Muscle of leg (tissue), 3 donors: ENCODE measurements at regions not wholly inside any gene's neighbourhood (a gene's known extent, or its start where the extent isn't known, plus 50 kb on each side); places are given as distances from the start of the nearest gene placed in this dataset.
A peak's percentile ranks its signal among the peaks of the same experiment; 100 is the strongest.
"Not testable (repeated sequence)": the region's sequence is repeated elsewhere in the genome, so short reads cannot be mapped to it uniquely, and the experiment has no call there.

ENCODE experiments used
- DNase-seq: peaks from one replicate; pipeline ENCODE4 v3.0.0; 2013
- H3K27ac ChIP-seq: one replicate; pipeline ENCODE4 v1.5.1; 2013; ENCODE audit warnings: mild to moderate bottlenecking, low read length, control low read depth
- H3K27me3 ChIP-seq: one replicate; pipeline ENCODE4 v1.6.1; 2013; ENCODE audit warnings: low read length; ENCODE audit not compliant: control insufficient read depth, insufficient read depth
- H3K36me3 ChIP-seq: one replicate; pipeline ENCODE4 v1.6.1; 2013; ENCODE audit warnings: low read length; ENCODE audit not compliant: control insufficient read depth, insufficient read depth
- H3K4me1 ChIP-seq: one replicate; pipeline ENCODE4 v1.6.1; 2013; ENCODE audit warnings: low read length; ENCODE audit not compliant: control insufficient read depth, insufficient read depth
- H3K4me3 ChIP-seq: one replicate; pipeline ENCODE4 v1.5.1; 2013; ENCODE audit warnings: low read length, control low read depth
- H3K9me3 ChIP-seq: replicated peaks from 2 replicates; pipeline ENCODE4 v1.6.1; 2013; ENCODE audit warnings: low read depth, low read length; ENCODE audit not compliant: control insufficient read depth
- WGBS: methylation state at CpG from one replicate; pipeline ENCODE4 v1.1.5; 2013; ENCODE audit warnings: missing lambda C conversion rate; ENCODE audit not compliant: insufficient coverage; 5-methylcytosine and 5-hydroxymethylcytosine counted together

GRCh38 chr1:206311611-206312273, 108.4 kb downstream of the SRGAP2 start:
- H3K36me3 ChIP-seq, H3K27ac ChIP-seq, H3K27me3 ChIP-seq, H3K4me3 ChIP-seq, H3K4me1 ChIP-seq, H3K9me3 ChIP-seq: not testable (repeated sequence)
- peak; percentile 80 for DNase-seq
- no CpG with 5 or more reads among the region's 7 CpGs for WGBS

- H3K4me3 ChIP-seq, H3K36me3 ChIP-seq, H3K27me3 ChIP-seq, DNase-seq, H3K4me1 ChIP-seq, H3K9me3 ChIP-seq, H3K27ac ChIP-seq: not testable (repeated sequence)
- WGBS, result no CpG with 5 or more reads among the region's 6 CpGs
These were observed 108.9 kb downstream of the SRGAP2 start for GRCh38 chr1:206312274-206312665.

DNA sequence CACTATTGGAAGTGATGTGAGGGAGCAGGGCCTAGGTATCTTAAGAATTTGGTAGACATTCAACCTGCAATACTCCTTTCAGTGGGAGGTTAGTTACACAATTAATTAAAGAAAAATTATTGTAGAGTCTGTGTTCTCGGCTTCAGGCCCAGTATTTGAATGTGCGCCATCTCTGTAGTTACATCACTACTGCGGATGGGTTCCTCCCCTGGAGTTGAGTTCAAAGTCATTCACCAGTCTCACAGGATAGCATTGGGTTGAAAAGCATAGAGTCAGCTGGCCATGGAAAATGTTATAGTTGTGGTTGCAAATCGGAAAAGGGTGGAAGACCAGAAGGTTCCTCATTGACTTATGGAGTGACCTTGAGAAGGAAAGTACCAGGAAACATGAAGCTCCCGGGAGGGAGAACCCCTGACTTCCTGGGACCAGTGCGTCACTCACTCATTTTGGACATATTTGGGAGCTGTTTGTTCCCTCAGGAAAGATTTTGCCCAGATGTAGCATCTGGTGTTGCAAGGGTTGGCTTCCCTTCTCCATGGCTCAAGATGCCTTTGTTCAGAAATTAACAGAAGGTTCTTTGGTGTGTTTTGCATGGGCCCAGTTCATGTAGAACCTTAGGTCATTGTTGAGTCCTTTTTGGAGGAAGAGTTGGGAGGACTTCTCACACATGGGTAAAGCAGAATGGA, 111.8 kb downstream of the SRGAP2 start:
- no CpG with 5 or more reads among the region's 6 CpGs for WGBS
- not testable (repeated sequence) for H3K4me3 ChIP-seq, DNase-seq, H3K4me1 ChIP-seq, H3K9me3 ChIP-seq, H3K27me3 ChIP-seq, H3K36me3 ChIP-seq, H3K27ac ChIP-seq

- not testable (repeated sequence) for H3K27ac ChIP-seq, H3K4me3 ChIP-seq, H3K36me3 ChIP-seq, H3K4me1 ChIP-seq, DNase-seq, H3K27me3 ChIP-seq, H3K9me3 ChIP-seq
- no CpG with 5 or more reads among the region's 4 CpGs for WGBS
These were observed 113.6 kb downstream of the SRGAP2 start for GRCh38 chr1:206316901-206317300.

DNA sequence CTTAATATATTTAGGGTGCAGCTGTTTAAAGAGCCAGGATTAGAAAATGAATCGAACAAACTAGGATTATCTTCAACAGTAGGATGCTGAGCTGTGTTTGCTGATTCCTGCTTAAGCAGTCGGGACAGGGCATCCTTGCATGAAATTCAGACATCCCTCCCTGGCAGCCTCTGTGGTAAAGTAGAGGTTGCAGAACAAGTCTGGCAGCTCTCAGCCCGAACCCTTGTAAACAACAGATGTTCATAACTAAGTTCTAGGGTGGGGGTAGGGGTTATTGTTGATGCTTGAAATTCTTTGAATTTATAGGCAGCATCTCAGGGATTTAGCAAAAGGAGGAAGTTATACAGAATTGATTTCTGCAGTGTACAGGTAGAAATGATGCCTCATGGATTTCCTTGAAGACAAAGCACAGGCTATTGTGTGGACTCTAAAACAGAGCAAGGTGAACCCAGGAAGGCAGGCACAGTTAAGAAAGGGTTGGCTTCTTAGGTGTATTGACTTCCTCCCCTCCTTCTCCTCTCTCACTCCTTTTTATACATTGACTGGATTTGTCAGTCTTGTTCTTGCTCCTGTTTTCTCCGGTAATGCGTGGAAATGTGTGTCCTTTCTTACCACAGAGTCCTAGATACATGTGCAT, 114.7 kb downstream of the SRGAP2 start:
- DNase-seq, H3K9me3 ChIP-seq, H3K4me3 ChIP-seq, H3K27ac ChIP-seq, H3K27me3 ChIP-seq, H3K4me1 ChIP-seq, H3K36me3 ChIP-seq: not testable (repeated sequence)
- no CpG with 5 or more reads among the region's 5 CpGs for WGBS

DNA sequence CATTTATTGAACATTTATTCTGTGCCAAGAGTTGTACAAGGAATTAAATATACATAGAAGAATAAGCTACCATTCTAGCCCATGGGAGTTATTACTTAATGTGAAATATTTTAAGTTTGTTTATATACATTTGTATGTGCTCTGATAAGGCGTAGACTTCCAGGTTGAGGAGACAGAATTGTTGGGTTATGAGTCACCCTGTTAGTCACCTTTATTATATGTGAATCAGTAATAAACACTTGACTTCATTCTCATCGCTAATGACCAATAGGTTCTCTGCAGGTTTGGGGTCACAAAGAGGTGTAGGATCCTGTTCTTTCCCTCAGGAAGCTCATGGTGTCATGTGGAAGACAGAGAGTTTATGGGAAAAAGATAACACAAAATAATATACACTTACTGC, 116.9 kb downstream of the SRGAP2 start:
- not testable (repeated sequence) for H3K9me3 ChIP-seq, H3K4me3 ChIP-seq, H3K27me3 ChIP-seq, H3K27ac ChIP-seq, DNase-seq, H3K4me1 ChIP-seq, H3K36me3 ChIP-seq
- no CpG with 5 or more reads among the region's 2 CpGs for WGBS

DNA sequence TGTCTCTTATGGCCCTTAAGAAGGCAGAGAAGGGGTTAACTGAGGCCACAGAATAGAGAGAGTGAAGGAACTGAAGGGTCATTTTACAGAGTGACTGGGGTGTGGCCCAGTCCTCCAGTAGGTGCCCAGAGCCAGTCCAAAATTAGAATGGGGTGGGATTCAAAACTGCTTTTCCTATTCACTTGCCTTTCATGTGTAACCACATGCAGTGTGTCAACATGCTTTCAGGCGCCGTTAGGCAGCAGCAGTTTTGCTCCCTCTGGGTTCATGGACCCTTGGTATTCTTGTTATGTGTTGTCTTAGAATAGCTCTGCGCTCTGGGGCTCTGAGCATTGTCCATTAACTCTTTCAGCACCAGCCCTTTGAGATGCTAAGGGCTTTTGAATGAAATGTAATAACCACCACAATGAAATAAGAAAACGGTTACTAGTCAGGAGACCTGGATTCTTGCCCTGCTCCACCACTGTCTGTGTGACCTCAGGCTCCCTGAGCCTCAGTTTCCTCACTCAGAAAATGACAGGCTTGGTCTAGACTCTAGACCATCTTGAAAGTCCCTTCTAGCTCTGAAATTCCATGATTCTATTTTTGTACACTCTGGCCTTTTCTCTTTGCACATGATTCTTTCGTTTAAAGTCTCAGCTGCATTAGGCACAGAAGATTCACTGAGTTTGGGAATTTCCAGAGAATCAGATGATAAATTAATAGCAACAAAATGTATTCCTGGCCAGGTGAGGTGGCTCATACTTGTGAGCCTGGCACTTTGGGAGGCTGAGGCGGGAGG, 123.0 kb downstream of the SRGAP2 start:
- not testable (repeated sequence) for H3K27me3 ChIP-seq, H3K36me3 ChIP-seq, H3K9me3 ChIP-seq, H3K4me1 ChIP-seq, H3K27ac ChIP-seq, H3K4me3 ChIP-seq
- no CpG with 5 or more reads among the region's 6 CpGs for WGBS
- peak; percentile 1 for DNase-seq

DNA sequence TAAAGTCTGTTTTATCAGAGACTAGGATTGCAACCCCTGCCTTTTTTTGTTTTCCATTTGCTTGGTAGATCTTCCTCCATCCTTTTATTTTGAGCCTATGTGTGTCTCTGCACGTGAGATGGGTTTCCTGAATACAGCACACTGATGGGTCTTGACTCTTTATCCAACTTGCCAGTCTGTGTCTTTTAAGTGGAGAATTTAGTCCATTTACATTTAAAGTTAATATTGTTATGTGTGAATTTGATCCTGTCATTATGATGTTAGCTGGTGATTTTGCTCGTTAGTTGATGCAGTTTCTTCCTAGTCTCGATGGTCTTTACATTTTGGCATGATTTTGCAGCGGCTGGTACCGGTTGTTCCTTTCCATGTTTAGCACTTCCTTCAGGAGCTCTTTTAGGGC, 128.3 kb downstream of the SRGAP2 start:
- H3K9me3 ChIP-seq, H3K4me1 ChIP-seq, H3K36me3 ChIP-seq, H3K27me3 ChIP-seq, H3K27ac ChIP-seq, DNase-seq, H3K4me3 ChIP-seq: not testable (repeated sequence)
- no CpG with 5 or more reads among the region's 5 CpGs for WGBS

GRCh38 chr1:206333316-206333715, 130.0 kb downstream of the SRGAP2 start:
- H3K9me3 ChIP-seq, DNase-seq, H3K4me3 ChIP-seq, H3K27ac ChIP-seq, H3K36me3 ChIP-seq, H3K27me3 ChIP-seq, H3K4me1 ChIP-seq: not testable (repeated sequence)
- WGBS, result no CpG with 5 or more reads among the region's 13 CpGs

DNA sequence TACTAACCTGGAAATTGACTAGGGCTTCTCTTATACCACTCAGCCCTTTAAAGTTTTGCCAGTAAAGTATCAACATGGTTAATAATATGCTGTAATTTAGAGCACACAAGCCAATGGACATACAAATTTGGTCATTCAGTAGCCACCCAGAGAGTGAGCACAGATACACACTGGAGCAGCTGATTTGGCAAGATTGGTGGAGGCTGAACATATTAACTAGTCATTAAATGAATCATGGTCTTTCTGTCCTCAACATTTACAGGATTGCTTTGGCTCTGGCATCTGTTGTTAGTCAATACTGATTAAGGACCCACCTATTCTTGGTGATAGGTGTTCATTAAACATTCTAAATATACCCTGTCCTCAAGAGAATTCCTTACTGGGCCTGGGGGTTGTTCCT, 130.6 kb downstream of the SRGAP2 start:
- not testable (repeated sequence) for DNase-seq, H3K36me3 ChIP-seq, H3K27ac ChIP-seq, H3K9me3 ChIP-seq, H3K27me3 ChIP-seq, H3K4me1 ChIP-seq, H3K4me3 ChIP-seq
